Osteocyte (in vitro differentiated cells): ENCODE measurements at regions not wholly inside any gene's neighbourhood (a gene's known extent, or its start where the extent isn't known, plus 50 kb on each side); places are given as distances from the start of the nearest gene placed in this dataset.

Experiments
- DNase-seq: peaks from one replicate; pipeline ENCODE4 v3.0.0; 2021; ENCODE audit warnings: mixed read lengths; ENCODE audit not compliant: unreplicated experiment; ENCODE audit errors: extremely low spot score
- H3K27ac Mint-ChIP-seq: one replicate; pipeline ENCODE4 v1.8.0; 2021; ENCODE audit warnings: mild to moderate bottlenecking, mixed read lengths; ENCODE audit not compliant: unreplicated experiment
- H3K27me3 Mint-ChIP-seq: one replicate; pipeline ENCODE4 v1.8.0; 2021; ENCODE audit warnings: mixed read lengths; ENCODE audit not compliant: unreplicated experiment
- H3K36me3 Mint-ChIP-seq: one replicate; pipeline ENCODE4 v1.8.0; 2021; ENCODE audit warnings: mixed read lengths; ENCODE audit not compliant: unreplicated experiment
- H3K4me1 Mint-ChIP-seq: one replicate; pipeline ENCODE4 v1.8.0; 2021; ENCODE audit warnings: mixed read lengths; ENCODE audit not compliant: unreplicated experiment
- H3K4me3 Mint-ChIP-seq: one replicate; pipeline ENCODE4 v1.8.0; 2021; ENCODE audit warnings: mild to moderate bottlenecking, moderate library complexity, mixed read lengths; ENCODE audit not compliant: unreplicated experiment
- H3K9me3 Mint-ChIP-seq: one replicate; pipeline ENCODE4 v1.8.0; 2021; ENCODE audit warnings: mixed read lengths; ENCODE audit not compliant: unreplicated experiment
- TF ChIP-seq, protein P1 (sequence below): fragments of 200-600 bp; sonication (generic); IDR thresholded peaks from 2 replicates; pipeline ENCODE4 v1.5.0; 2021; ENCODE audit warnings: antibody characterized with exemption, mild to moderate bottlenecking, moderate library complexity

DNA sequence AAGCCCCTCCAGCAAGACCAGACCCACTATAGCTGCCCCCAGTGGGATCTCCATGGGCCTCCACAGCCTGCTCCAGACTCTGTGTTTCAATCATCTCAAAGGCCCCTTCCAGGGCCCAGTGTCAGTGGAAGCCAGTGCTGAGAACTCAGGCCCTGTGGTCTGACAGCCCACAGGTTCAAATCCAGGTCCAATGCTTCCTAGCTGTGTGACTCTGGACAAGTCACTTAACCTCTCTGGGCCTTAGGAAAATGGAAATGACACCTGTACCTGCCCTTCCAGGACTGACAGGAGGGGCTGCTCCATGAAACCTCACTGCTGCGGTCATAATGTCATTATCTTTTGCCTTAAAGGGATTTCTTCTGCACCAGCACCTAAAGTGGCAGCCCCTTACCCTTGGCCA lies 101.9 kb downstream of the NCOR2 start:
- TF ChIP-seq, protein P1, sequence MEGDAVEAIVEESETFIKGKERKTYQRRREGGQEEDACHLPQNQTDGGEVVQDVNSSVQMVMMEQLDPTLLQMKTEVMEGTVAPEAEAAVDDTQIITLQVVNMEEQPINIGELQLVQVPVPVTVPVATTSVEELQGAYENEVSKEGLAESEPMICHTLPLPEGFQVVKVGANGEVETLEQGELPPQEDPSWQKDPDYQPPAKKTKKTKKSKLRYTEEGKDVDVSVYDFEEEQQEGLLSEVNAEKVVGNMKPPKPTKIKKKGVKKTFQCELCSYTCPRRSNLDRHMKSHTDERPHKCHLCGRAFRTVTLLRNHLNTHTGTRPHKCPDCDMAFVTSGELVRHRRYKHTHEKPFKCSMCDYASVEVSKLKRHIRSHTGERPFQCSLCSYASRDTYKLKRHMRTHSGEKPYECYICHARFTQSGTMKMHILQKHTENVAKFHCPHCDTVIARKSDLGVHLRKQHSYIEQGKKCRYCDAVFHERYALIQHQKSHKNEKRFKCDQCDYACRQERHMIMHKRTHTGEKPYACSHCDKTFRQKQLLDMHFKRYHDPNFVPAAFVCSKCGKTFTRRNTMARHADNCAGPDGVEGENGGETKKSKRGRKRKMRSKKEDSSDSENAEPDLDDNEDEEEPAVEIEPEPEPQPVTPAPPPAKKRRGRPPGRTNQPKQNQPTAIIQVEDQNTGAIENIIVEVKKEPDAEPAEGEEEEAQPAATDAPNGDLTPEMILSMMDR = no peak
- no peaks in the 10 kb centered on the region for H3K9me3 Mint-ChIP-seq
- no peak overlapping the region for H3K4me3 Mint-ChIP-seq
- H3K4me1 Mint-ChIP-seq = peaks cover 36% of the 10 kb centered on the region
- H3K27ac Mint-ChIP-seq = peak overlapping the region; percentile 62
- peaks cover 30% of the 10 kb centered on the region for H3K36me3 Mint-ChIP-seq
- no peaks in the 10 kb centered on the region for H3K27me3 Mint-ChIP-seq
- DNase-seq = no peak

DNA sequence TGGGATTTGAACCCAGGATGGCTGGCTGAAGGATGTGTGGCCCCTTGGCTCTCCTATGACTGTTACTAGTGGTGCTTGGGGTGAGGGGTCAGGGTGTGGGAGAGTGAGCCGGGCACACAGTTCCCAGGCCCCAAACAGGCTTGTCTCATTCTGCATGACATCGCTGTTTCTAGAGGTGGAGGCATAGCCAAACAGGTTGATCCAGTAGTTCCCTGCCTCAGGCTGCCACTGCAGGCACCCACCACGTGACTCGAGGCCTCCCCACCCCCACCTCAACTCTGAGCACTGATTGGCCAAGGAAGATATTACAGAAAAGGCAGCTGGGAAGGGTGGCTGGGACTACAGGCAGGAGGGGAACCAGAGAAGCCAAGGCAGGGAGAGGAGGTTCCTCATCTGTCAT lies 102.6 kb downstream of the NCOR2 start:
- Mint-ChIP-seq H3K36me3 (peaks cover 28% of the 10 kb centered on the region), H3K9me3 (no peaks in the 10 kb centered on the region), H3K27me3 (no peaks in the 10 kb centered on the region), H3K4me3 (no peak overlapping the region), H3K27ac (no peak overlapping the region), H3K4me1 (peaks cover 36% of the 10 kb centered on the region)
- DNase-seq = no peak
- TF ChIP-seq, protein P1 = no peak

DNA sequence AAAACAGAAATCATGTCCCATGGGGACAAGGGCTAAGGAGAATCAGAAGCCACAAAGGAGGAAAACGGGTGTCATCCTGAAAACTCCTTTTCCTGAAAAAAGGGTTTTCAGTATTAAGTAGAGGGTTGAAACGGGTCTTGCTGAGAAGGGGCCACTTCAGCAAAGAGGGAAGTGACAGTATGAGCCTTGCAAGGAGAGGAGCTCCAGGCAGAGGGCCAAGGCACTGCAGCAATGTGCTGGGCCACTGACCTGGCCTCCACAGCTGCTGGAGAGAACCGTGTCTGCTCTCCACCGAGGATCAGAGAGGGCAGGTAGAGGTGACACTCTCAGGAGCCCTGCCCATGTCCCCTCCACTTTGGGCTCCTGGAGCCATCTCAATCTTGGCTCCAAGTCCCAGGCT lies 103.3 kb downstream of the NCOR2 start:
- no peak for DNase-seq
- Mint-ChIP-seq H3K9me3 (no peaks in the 10 kb centered on the region), H3K27ac (peak overlapping the region; percentile 60), H3K4me3 (no peak overlapping the region), H3K27me3 (no peaks in the 10 kb centered on the region), H3K36me3 (peaks cover 32% of the 10 kb centered on the region), H3K4me1 (peaks cover 36% of the 10 kb centered on the region)
- TF ChIP-seq, protein P1 = no peak

DNA sequence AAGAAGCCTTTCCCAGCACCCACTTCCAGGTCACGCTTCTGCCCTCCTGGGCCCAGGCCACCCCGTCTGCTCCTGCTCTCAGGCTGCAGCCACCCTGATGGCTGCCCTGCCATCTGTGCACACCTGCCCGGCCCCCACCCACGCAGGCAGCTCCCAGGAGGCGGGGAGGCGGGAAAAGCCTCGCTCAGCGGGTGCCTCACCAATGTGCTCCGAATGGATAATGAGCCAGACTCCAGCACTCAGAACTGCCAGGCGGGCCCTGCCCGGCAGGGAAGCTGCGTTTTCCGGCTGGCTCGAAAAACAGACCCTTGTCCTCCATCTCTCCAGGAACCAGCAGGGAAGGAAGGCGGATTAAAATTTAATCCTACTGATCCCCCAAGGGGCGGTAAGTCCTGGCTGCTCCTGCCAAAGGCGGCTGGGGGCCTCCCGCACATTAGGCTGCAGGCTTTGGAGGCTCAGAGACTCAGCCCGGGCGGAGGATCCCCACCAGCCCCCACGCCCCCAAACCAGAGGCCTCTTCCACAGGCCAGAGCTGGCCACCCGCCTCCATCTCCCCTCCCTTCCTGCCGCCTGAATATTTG lies 104.0 kb downstream of the NCOR2 start:
- H3K27me3 Mint-ChIP-seq = no peaks in the 10 kb centered on the region
- DNase-seq = no peak
- TF ChIP-seq, protein P1 = no peak
- peaks cover 35% of the 10 kb centered on the region for H3K36me3 Mint-ChIP-seq
- no peaks in the 10 kb centered on the region for H3K9me3 Mint-ChIP-seq
- peaks cover 36% of the 10 kb centered on the region for H3K4me1 Mint-ChIP-seq
- no peak overlapping the region for H3K4me3 Mint-ChIP-seq
- H3K27ac Mint-ChIP-seq = peak overlapping the region; percentile 56

DNA sequence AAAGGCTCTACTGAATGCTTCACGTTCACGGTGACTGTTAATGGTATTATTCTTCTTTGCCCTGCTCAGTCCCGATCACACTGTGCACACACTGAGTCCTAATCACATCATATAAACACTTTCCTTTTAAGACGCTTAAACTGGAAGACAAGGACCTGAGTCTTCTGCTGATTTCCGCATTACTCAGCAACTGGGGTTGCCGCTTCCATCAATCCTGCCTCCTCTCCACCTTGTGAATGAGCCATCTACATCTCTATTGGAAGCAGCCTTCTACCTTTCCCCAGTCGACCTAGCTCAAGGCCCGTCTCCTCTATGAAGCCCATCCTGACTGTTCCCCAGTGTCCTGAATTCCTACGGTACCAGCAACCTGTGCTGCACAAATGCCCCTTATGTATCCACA lies 104.7 kb downstream of the NCOR2 start:
- Mint-ChIP-seq H3K27ac (no peak overlapping the region), H3K36me3 (peaks cover 37% of the 10 kb centered on the region), H3K27me3 (no peaks in the 10 kb centered on the region)

More for the DNA sequence above, 104.7 kb downstream of the NCOR2 start:
- H3K4me3 Mint-ChIP-seq = no peak overlapping the region
- TF ChIP-seq, protein P1 = no peak
- peaks cover 42% of the 10 kb centered on the region for H3K4me1 Mint-ChIP-seq
- DNase-seq = no peak
- no peaks in the 10 kb centered on the region for H3K9me3 Mint-ChIP-seq
